HG03095 (cell line): ENCODE measurements at regions not wholly inside any gene's neighbourhood (a gene's known extent, or its start where the extent isn't known, plus 50 kb on each side); places are given as distances from the start of the nearest gene placed in this dataset.
"Not testable (repeated sequence)": the region's sequence is repeated elsewhere in the genome, so short reads cannot be mapped to it uniquely, and the experiment has no call there.

Source experiments
- ATAC-seq: cut with Tn5 transposase; IDR thresholded peaks from one replicate; pipeline ENCODE4 v1.9.1; 2021; ENCODE audit warnings: moderate library complexity; ENCODE audit not compliant: unreplicated experiment

DNA sequence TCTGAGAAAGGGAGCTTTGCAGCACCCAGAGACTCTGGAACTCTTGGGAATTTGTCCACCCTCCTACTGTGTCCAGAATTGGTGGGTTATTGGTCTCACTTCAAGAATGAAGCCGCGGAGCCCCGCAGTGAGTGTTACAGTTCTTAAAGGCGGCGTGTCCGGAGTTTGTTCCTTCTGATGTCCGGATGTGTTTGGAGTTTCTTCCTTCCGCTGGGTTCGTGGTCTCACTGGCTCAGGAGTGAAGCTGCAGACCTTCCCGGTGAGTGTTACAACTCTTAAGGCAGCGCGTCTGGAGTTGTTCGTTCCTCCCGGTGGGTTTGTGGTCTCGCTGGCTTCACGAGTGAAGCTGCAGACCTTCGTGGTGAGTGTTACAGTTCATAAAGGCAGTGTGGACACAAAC is 824.7 kb downstream of the LRRTM4 start:
- ATAC-seq = not testable (repeated sequence)

DNA sequence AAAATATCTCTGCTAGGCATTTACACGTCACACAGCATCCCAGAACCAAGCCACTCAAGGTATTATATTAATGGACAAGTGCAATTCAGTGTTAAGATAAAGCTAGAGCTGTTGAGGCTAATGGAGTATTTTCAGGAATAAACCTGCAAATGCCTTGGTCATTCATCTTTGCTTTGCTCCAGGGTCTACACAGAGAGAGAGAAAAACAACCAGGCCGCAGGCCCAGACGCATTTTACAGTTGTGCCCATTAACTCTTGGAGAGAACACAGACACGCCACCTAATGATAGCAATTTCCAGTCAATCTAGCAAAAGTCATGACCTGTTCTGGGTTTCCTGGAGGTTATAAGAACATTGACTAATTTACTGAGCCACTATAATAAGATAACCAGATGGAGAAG is 829.3 kb downstream of the LRRTM4 start:
- no peak for ATAC-seq

DNA sequence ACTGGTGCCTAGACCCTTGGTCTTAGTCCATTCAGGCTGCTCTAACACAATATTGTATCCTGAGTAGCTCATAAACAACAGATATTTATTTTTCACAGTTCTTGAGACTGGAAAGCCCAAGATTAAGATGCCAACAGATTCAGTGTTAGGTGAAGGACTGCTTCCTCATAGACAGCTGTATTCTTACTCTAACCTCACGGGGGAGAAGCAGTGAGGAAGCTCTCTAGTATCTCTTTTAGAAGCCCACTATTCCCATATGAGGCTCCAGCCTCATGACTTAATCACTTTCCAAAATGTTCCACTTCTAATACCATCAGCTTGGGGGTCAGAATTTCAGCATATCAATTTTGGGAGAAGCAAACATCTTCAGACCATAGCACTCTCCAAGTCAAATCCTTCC is 833.4 kb downstream of the LRRTM4 start:
- no peak for ATAC-seq

DNA sequence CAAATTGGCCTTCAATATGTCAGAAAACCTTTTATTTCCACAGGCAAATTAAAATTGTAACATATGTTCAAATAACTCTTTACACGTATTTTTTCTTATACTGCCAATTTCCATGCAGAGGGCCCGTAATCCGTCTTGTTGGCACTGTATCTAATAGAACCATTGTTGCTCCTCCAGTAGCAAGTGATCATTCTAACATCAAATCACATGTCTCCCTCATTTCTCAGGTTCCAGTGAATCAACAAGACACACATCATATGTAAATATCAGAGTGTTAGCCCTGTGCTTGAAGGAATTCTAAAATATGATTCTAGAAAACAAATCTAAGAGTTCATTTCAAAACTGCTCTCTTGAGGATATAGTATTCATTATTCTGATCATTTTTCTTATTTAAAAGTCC is 834.3 kb downstream of the LRRTM4 start:
- no peak for ATAC-seq

DNA sequence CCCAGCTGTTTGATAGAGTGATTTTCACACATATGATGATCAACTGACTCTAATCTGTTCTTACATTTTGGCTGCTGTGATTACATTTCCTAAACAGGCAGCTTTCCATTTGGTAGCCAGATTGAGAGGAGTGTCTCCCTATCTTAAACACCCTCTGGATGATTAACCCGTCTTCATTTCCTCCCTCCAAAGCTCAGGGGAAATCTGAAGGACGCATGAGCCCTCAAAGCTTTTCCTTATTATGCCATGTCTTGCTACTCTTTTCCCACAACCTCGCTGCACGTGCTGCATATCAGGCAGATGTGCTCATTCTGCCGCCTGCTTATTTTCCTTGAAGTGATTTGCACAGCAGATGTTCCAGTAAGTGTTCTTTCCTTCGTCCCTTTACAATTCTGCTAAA is 837.4 kb downstream of the LRRTM4 start:
- no peak for ATAC-seq

DNA sequence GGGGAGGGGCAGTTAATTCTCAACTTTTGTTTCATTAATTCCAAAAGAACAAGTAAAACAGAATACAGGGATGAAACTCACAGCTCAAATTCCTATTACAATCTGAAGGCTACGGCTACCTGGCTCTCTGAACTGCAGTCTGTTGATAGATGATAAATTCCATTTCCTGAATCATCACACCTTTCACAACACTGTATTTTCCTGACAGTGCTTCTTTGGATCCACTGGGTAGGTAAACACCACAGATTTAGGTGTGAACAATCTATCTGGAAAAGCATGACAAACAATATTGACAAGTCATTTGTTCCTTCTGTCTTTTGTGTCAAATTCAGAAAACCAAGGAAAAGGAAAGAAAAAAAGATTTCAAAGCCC is 843.2 kb downstream of the LRRTM4 start:
- ATAC-seq = no peak

DNA sequence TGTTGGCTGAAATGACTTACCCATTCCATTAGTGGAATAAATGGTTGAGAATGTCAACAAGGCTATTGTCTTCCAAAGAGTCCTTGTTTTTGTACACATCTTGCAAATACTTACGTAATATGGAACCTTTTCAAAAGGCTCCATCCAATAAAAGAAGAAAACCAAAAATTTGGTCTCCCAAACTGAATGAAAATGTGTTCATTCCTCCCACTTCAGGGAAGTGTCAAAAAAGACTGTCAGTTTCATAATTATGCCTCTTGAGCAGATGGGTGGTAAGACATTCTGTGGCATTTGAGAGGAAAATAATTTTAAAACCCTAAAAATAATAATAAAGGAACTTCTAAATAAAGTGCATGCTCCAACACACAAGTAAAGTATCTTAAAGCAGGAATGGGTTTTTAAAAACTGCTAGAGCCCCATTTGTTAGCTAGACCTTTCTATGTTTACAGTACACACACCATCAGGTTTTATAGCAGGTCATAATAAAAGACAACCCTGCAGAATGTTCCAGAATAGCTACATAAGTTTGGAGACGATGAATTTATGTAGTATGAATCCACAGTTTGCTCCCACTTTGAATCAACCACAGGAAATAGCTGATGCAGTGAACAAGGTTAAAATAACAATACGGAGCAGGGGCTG is 843.7 kb downstream of the LRRTM4 start:
- ATAC-seq = no peak

DNA sequence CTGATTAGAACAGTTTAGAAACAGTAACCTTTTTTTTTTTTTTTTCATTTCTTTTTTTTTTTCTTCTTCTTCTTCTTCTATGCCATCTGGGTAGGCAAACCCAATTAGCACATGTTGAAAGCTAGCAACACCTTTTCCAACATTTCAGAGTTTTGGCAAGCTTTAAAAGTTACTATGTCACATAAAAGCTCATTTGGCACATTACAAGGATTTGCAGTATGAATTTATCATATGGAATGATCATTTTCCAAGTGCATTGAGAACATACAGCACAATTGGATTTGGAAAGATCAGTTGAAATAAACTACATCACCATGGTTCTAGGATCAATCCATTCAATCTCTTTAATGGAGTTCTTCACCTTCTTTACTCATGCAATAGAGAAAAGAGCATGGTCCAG is 847.0 kb downstream of the LRRTM4 start:
- no peak for ATAC-seq

DNA sequence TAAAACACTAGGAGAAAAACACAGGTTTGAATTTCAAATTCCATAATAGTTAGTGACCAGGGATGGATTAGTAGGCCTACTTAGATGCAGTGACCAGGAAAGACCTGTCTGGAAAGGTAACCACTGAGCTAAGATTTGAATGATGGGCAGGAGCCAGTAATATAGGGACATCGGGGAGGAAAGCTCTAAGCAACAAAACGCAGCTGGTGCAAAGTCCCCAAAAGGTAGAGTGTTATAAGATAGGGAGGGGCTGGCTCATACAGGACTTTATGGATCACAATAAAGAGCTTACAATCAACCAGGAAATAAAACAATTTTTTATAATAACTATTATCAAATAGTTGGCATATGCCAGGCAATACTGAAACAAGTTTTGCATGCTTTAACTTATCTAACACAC is 849.4 kb downstream of the LRRTM4 start:
- no peak for ATAC-seq

DNA sequence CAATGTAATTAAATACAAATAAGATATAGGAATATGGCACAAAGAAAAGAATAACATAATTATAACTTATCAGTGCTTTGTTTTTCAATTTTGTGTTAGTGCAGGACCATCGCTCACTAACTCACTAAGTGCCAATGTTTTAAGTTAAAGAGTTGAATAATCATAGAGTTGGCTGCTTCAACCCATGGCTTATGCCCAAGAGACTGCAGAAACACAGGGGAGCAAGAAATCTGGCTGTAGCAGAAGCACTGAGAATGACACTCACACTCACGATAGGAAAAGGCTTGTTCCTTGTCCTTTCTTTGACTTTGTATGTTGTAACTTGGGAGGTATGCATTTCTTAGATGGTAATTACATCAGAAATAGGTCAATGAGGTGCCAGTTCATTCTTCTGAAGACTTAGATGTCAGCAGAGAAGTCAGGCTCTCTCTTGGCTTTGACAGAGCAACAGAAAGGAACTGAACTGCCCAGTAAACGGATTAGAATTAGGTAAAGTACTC is 852.2 kb downstream of the LRRTM4 start:
- ATAC-seq = no peak

DNA sequence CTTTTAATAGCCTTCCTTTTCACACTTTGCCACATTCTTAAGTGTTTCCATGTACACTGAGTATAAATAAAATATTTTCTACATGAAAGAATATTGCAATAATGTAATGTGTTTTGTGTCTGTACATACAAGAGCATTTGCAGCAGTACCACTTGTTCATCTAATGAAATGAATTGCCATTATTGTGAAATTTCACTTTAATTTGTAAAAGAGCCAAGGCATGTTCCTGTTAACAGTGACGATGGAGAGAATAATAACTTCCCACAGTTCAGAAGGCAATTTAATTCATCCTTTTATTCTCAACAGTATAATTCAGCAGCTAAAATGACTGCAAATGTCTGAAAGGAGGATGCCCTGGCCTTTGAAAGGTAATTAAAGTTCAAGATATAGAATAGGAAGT is 853.9 kb downstream of the LRRTM4 start:
- ATAC-seq = no peak

DNA sequence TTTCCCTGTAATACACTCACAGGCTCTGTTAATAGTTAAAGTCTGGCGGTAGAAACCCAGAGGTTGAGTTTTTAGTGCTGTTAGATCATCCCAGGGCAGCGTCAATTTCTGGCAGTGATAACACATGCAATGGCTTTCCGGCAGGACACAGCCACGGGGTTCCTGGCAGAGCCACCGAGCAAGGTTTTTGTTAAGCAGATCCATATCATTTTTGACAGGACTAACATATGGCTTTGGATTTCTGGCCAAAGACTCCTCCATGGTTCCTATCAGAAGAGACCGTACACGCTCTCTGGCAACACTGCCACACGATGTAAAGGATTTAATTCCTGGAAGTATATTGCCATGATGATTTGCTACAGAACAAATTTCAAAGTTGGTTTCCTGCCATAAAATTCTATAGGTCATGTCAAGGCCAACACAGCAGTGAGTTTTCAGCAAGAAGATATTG is 854.3 kb downstream of the LRRTM4 start:
- ATAC-seq = no peak

DNA sequence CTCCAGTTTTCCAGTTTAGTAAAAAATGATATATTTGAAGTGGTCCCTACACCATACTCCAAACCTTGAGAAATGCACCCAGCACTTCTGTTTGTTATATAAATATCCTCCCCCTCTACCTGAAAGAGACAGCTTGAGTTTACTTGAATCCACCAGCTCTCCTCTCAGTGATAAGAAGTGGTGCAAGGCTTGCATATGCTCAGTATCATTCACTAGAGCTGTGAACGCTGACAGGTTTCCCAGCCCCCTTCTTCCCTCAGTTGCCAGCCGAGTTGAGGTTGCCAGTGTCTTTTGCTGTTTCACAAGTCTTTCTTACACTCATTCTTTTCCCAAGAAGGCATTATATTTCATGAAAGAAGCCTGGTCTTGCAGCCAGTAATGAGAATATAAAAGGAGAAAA is 880.0 kb downstream of the LRRTM4 start:
- no peak for ATAC-seq

DNA sequence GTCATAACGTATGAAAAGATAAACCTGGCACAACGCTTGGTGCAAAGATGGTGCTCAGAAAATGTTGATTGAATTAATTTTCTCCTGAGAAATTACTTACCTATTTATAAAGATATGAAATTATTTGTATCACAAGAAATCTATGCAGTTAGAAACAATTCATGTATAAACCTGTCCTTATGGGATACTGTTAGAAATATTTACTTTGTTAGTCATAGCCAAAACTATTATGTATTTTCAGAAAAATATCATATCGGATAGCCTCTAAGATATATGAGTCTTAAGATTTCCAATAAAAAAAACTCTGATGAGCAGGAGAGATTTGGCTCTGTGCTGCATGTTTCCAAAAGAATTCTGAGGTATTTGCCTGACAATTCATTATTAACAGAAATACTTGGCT is 880.7 kb downstream of the LRRTM4 start:
- no peak for ATAC-seq

DNA sequence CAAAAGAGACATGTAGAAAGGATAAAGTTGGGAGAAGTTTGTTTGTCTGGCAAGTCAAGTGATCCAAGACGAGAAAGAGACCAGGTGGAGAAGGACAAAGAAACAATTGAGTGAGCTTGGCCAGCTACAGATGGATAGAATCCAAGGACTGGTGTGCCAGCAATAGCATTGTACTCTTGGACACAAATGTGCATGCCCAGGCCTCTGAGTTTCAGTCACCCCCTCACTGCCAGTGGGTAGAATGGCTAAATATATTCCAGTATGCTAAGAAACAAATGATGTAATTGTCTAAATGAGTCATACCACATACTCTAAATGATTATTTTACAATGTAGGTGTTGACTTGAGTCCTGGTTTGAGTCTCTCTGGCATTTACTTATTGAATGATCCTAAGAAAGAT is 881.3 kb downstream of the LRRTM4 start:
- ATAC-seq = no peak

DNA sequence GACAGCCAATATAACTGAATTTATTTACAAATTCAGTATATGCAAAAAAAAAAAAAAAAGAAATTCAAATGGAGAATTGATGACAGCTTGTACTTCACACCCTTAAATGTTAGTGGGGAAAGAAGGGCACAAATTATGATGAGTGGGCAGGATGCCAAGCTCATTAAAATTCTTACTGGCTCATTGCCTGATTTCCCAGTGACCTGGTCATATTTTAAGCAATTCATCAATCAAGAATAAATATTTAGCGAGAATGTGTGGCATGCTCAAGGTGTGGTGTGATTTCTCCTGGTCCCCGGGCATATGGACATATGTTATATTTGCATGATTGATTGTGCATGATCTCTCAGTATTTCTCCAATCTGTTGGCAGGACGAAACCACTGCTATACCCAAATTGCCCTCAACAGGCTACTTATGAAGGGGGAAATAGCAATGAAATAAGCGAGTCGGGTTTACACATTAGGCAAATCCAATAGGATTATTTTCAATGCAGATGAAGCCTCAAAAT is 883.0 kb downstream of the LRRTM4 start:
- no peak for ATAC-seq

DNA sequence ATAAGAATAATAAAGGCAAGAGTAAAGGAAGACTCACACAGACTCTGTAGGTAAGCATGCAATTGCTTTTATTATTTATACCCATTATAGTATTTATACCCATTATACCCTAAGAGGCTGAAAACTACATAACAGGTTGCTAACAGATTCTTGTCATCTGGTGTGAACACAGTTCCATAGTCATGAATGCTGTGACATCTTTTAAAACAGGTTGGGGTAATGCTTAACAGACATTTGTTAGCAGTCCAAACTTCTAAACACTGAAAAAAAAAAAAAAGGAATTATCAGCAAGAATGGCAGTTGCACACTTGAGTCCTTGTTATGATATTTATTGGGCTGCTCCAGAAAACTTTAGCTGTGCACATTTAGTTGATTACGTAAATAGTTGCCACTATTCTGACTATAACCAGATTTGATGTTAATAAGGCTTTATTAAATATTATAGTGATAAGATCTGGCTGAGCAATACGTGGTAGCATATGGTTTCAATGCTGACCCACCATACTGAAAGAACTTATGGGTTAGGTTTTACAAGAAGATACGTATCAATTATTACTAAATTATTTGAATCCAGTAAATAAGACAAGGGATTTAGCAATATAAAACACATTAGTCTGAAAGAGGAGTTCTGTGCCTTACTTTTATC is 888.8 kb downstream of the LRRTM4 start:
- no peak for ATAC-seq

DNA sequence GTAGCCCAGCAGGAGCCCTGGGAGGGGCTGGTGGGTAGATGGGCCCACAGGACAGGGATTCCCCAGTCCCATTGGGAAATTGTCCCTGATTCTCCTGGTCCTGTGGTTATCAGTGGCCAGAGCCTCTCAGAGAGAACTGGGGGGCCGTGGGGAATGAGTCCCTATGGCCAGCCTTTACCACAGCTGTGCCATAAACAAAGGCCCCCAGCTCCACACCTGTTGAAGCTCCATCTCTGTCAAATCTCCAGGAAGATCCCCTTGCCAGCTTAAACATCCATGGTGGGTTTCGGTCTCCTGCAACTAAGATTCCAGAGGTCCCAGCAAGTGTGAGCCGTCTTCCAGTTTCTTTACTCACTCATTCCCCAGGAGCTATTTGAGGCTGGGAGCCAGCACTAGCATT is 897.1 kb downstream of the LRRTM4 start:
- ATAC-seq = no peak

DNA sequence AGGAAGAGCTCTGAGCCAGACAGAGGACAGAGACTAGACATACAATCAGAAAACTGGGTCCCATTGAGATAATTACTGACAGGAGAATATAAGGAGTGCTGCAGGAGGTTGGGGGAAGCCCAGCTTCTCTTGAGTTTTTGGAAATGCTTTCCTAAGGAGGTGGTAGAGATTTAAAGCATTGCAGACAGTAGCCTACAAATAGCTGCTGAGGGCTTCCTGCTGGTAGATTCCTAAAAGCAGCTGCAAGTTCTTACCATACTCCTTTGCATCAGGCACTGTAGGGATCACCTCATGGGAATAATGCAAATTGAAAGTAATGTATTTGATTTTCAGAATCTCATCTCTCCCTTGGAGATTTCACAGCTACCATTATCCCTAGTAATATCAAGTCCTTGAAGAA is 902.6 kb upstream of the GCFC2 start:
- ATAC-seq = no peak

DNA sequence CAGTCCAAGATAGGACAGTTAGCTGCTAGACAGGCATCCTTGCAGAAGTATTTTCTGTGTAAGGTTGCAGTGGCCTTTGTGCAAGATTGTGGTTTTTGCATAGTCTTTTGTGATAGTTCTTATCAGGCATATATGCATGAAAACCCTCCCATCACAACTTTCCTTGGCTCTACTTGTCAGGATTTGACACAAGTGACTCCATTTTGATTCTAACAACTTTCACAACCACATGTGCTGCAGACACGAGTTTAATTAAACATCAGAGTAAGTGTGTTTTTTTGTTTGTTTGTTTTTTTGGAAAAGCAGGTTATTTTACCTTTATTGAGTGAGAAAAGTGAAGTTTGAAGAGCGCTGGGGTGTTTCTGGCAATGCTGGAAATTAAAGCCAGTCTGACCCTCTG is 902.0 kb upstream of the GCFC2 start:
- ATAC-seq = no peak

DNA sequence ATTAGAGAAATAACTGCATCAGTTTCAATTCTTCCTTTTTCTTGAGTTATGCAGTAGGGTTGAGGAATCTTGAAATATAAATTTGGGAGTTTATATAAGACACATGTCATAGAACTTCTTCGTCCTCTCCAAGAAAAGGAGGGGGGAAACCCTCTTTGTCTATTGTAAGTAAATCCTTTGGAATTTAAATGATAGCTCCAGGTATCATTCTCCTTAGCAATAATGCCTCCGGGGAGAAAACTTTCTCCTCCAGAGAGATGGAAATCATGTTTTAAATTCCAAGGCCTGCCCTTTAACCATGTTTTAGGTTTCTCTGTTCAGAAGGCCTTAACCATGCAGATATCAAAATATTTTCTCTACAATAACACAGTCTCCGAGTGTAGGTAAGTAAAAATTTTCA is 899.7 kb upstream of the GCFC2 start:
- no peak for ATAC-seq

DNA sequence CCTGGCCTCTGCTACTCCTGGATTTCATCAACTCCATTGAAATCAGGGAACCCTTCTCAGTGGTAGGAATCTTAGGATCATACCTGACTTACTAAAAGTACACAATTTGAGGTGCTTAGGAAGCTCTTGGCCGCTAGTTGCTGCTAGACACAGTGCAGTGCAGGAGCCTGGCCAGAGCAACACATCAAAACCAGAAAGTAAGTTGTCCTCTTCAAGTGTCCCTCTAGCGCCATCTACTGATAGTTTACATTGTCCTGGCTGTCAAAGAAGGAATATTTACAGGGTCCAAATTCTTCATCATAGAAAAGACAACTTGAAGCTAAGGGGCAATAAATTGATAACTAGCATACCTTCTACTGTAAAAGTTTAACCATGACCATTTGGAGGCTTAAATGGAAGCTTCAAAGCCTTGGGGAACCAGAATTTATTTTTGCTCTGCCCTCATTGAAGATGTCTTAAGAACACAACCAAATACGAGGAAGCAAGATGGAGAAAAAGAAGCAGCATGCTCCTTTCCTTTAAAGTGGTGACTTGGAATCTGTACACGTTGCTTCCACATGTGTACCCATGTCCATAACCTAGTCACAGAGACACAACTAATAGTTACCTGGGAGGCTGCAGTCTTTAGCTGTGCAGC is 889.1 kb upstream of the GCFC2 start:
- ATAC-seq = peak; percentile 100
